WTC11 (cell line): ENCODE measurements at regions not wholly inside any gene's neighbourhood (a gene's known extent, or its start where the extent isn't known, plus 50 kb on each side); places are given as distances from the start of the nearest gene placed in this dataset.

Experiments used
- ATAC-seq: fragments of 200-7000 bp; cut with Tn5 transposase; 2 replicates; pipeline ENCODE4 v1.10.0; 2021; ENCODE audit warnings: mild to moderate bottlenecking, moderate library complexity
- CTCF ChIA-PET: fragments of 300-600 bp; sonication (Branson Sonifier 250); formaldehyde crosslinking; loops from one replicate; lab custom pipeline; 2021; ENCODE audit warnings: antibody characterized with exemption; lab: Charles Lee
- POLR2A ChIA-PET: fragments of 350-600 bp; sonication (Branson Sonifier 250); formaldehyde crosslinking; loops from one replicate; lab custom pipeline; 2021; ENCODE audit warnings: antibody characterized with exemption; lab: Charles Lee
- DNase-seq: peaks from one replicate; pipeline ENCODE4 v3.0.0; 2021; ENCODE audit warnings: low spot score
- H3K27ac Mint-ChIP-seq: 2 replicates; pipeline ENCODE4 v1.8.0; 2021; ENCODE audit warnings: mixed read lengths
- H3K27me3 Mint-ChIP-seq: 2 replicates; pipeline ENCODE4 v1.8.0; 2021; ENCODE audit warnings: low read depth, mild to moderate bottlenecking, moderate library complexity, mixed read lengths
- H3K36me3 Mint-ChIP-seq: 2 replicates; pipeline ENCODE4 v1.8.0; 2021; ENCODE audit warnings: mixed read lengths
- H3K4me1 Mint-ChIP-seq: 2 replicates; pipeline ENCODE4 v1.8.0; 2022; ENCODE audit warnings: mixed read lengths
- H3K4me3 Mint-ChIP-seq: 2 replicates; pipeline ENCODE4 v1.8.0; 2021; ENCODE audit warnings: mild to moderate bottlenecking, moderate library complexity, mixed read lengths
- H3K9me3 Mint-ChIP-seq: 2 replicates; pipeline ENCODE4 v1.8.0; 2021; ENCODE audit warnings: mixed read lengths
- ATF1 ChIP-seq: sonication (generic); formaldehyde crosslinking; IDR thresholded peaks from 2 replicates; pipeline ENCODE4 v1.8.1; 2023; ENCODE audit warnings: mild to moderate bottlenecking, moderate library complexity, missing genetic modification reagents
- ESRRA ChIP-seq: sonication (generic); formaldehyde crosslinking; IDR thresholded peaks from 2 replicates; pipeline ENCODE4 v1.8.1; 2022; ENCODE audit warnings: mild to moderate bottlenecking, missing genetic modification reagents, borderline replicate concordance
- ETV6 ChIP-seq: sonication (generic); formaldehyde crosslinking; IDR thresholded peaks from 2 replicates; pipeline ENCODE4 v1.8.1; 2022; ENCODE audit warnings: mild to moderate bottlenecking, missing genetic modification reagents
- JUN ChIP-seq: sonication (generic); formaldehyde crosslinking; IDR thresholded peaks from 2 replicates; pipeline ENCODE4 v1.8.0; 2023; ENCODE audit warnings: mild to moderate bottlenecking, missing genetic modification reagents
- KAT7 ChIP-seq: sonication (generic); formaldehyde crosslinking; IDR thresholded peaks from 2 replicates; pipeline ENCODE4 v1.8.1; 2023; ENCODE audit warnings: missing genetic modification reagents, mild to moderate bottlenecking, borderline replicate concordance
- MAX ChIP-seq: sonication (generic); formaldehyde crosslinking; IDR thresholded peaks from 2 replicates; pipeline ENCODE4 v1.8.0; 2022; ENCODE audit warnings: mild to moderate bottlenecking, missing genetic modification reagents
- MXD4 ChIP-seq: fragments of 250-450 bp; sonication (Bioruptor Pico); IDR thresholded peaks from 2 replicates; pipeline ENCODE4 v1.8.0; 2021; ENCODE audit warnings: mild to moderate bottlenecking, moderate library complexity, borderline replicate concordance
- NFATC4 ChIP-seq: fragments of 250-450 bp; sonication (Bioruptor Pico); IDR thresholded peaks from 2 replicates; pipeline ENCODE4 v1.9.0; 2021; ENCODE audit warnings: mild to moderate bottlenecking
- NFE2L1 ChIP-seq: sonication (generic); formaldehyde crosslinking; IDR thresholded peaks from 2 replicates; pipeline ENCODE4 v1.8.1; 2023; ENCODE audit warnings: missing genetic modification reagents
- OVOL2 ChIP-seq: fragments of 250-450 bp; sonication (Bioruptor Pico); IDR thresholded peaks from 2 replicates; pipeline ENCODE4 v1.9.0; 2021; ENCODE audit warnings: mild to moderate bottlenecking, borderline replicate concordance
- SOX15 ChIP-seq: fragments of 250-450 bp; sonication (Bioruptor Pico); IDR thresholded peaks from 2 replicates; pipeline ENCODE4 v1.9.0; 2021; ENCODE audit warnings: mild to moderate bottlenecking
- TEAD4 ChIP-seq: sonication (generic); formaldehyde crosslinking; IDR thresholded peaks from 2 replicates; pipeline ENCODE4 v1.8.0; 2022; ENCODE audit warnings: mild to moderate bottlenecking, missing genetic modification reagents
- TF ChIP-seq, protein P1 (sequence below): sonication (generic); formaldehyde crosslinking; IDR thresholded peaks from 2 replicates; pipeline ENCODE4 v1.8.0; 2022; ENCODE audit warnings: missing genetic modification reagents
- TF ChIP-seq, protein P2 (sequence below): sonication (generic); formaldehyde crosslinking; IDR thresholded peaks from 2 replicates; pipeline ENCODE4 v1.8.1; 2023; ENCODE audit warnings: mild to moderate bottlenecking, missing genetic modification reagents, borderline replicate concordance
- TF ChIP-seq, protein P3 (sequence below): sonication (generic); formaldehyde crosslinking; IDR thresholded peaks from 2 replicates; pipeline ENCODE4 v1.8.0; 2022; ENCODE audit warnings: mild to moderate bottlenecking, missing genetic modification reagents
- TF ChIP-seq, protein P4 (sequence below): fragments of 250-450 bp; sonication (Bioruptor Pico); IDR thresholded peaks from 2 replicates; pipeline ENCODE4 v1.9.0; 2021; ENCODE audit warnings: mild to moderate bottlenecking, borderline replicate concordance

- no peak for TF ChIP-seq OVOL2
- TF ChIP-seq, protein P1, sequence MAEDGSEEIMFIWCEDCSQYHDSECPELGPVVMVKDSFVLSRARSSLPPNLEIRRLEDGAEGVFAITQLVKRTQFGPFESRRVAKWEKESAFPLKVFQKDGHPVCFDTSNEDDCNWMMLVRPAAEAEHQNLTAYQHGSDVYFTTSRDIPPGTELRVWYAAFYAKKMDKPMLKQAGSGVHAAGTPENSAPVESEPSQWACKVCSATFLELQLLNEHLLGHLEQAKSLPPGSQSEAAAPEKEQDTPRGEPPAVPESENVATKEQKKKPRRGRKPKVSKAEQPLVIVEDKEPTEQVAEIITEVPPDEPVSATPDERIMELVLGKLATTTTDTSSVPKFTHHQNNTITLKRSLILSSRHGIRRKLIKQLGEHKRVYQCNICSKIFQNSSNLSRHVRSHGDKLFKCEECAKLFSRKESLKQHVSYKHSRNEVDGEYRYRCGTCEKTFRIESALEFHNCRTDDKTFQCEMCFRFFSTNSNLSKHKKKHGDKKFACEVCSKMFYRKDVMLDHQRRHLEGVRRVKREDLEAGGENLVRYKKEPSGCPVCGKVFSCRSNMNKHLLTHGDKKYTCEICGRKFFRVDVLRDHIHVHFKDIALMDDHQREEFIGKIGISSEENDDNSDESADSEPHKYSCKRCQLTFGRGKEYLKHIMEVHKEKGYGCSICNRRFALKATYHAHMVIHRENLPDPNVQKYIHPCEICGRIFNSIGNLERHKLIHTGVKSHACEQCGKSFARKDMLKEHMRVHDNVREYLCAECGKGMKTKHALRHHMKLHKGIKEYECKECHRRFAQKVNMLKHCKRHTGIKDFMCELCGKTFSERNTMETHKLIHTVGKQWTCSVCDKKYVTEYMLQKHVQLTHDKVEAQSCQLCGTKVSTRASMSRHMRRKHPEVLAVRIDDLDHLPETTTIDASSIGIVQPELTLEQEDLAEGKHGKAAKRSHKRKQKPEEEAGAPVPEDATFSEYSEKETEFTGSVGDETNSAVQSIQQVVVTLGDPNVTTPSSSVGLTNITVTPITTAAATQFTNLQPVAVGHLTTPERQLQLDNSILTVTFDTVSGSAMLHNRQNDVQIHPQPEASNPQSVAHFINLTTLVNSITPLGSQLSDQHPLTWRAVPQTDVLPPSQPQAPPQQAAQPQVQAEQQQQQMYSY = no peak
- TF ChIP-seq MXD4 = no peak
- TF ChIP-seq KAT7 (CRISPR knock-in tag) = no peak
- no peak for TF ChIP-seq MAX (CRISPR knock-in tag)
Measured at GRCh38 chr20:17849901-17850683, 118.5 kb downstream of the SNX5 start (continued).

- H3K4me1 Mint-ChIP-seq = peaks cover 15% of the 10 kb centered on the region
- no peak overlapping the region for H3K27ac Mint-ChIP-seq
- H3K36me3 Mint-ChIP-seq = peaks cover 2% of the 10 kb centered on the region; the same call in 1 of the 2 replicates
- TF ChIP-seq NFATC4 (CRISPR knock-in tag) (no peak), MXD4 (no peak), NFE2L1 (CRISPR knock-in tag) (no peak), ETV6 (CRISPR knock-in tag) (no peak), JUN (CRISPR knock-in tag) (no peak), ATF1 (CRISPR knock-in tag) (no peak), TEAD4 (no peak), ESRRA (no peak), SOX15 (CRISPR knock-in tag) (no peak)
- TF ChIP-seq, protein P2, sequence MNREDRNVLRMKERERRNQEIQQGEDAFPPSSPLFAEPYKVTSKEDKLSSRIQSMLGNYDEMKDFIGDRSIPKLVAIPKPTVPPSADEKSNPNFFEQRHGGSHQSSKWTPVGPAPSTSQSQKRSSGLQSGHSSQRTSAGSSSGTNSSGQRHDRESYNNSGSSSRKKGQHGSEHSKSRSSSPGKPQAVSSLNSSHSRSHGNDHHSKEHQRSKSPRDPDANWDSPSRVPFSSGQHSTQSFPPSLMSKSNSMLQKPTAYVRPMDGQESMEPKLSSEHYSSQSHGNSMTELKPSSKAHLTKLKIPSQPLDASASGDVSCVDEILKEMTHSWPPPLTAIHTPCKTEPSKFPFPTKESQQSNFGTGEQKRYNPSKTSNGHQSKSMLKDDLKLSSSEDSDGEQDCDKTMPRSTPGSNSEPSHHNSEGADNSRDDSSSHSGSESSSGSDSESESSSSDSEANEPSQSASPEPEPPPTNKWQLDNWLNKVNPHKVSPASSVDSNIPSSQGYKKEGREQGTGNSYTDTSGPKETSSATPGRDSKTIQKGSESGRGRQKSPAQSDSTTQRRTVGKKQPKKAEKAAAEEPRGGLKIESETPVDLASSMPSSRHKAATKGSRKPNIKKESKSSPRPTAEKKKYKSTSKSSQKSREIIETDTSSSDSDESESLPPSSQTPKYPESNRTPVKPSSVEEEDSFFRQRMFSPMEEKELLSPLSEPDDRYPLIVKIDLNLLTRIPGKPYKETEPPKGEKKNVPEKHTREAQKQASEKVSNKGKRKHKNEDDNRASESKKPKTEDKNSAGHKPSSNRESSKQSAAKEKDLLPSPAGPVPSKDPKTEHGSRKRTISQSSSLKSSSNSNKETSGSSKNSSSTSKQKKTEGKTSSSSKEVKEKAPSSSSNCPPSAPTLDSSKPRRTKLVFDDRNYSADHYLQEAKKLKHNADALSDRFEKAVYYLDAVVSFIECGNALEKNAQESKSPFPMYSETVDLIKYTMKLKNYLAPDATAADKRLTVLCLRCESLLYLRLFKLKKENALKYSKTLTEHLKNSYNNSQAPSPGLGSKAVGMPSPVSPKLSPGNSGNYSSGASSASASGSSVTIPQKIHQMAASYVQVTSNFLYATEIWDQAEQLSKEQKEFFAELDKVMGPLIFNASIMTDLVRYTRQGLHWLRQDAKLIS (CRISPR knock-in tag) = no peak
- TF ChIP-seq, protein P3, sequence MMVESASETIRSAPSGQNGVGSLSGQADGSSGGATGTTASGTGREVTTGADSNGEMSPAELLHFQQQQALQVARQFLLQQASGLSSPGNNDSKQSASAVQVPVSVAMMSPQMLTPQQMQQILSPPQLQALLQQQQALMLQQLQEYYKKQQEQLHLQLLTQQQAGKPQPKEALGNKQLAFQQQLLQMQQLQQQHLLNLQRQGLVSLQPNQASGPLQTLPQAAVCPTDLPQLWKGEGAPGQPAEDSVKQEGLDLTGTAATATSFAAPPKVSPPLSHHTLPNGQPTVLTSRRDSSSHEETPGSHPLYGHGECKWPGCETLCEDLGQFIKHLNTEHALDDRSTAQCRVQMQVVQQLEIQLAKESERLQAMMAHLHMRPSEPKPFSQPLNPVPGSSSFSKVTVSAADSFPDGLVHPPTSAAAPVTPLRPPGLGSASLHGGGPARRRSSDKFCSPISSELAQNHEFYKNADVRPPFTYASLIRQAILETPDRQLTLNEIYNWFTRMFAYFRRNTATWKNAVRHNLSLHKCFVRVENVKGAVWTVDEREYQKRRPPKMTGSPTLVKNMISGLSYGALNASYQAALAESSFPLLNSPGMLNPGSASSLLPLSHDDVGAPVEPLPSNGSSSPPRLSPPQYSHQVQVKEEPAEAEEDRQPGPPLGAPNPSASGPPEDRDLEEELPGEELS (CRISPR knock-in tag) = no peak
- TF ChIP-seq, protein P4, sequence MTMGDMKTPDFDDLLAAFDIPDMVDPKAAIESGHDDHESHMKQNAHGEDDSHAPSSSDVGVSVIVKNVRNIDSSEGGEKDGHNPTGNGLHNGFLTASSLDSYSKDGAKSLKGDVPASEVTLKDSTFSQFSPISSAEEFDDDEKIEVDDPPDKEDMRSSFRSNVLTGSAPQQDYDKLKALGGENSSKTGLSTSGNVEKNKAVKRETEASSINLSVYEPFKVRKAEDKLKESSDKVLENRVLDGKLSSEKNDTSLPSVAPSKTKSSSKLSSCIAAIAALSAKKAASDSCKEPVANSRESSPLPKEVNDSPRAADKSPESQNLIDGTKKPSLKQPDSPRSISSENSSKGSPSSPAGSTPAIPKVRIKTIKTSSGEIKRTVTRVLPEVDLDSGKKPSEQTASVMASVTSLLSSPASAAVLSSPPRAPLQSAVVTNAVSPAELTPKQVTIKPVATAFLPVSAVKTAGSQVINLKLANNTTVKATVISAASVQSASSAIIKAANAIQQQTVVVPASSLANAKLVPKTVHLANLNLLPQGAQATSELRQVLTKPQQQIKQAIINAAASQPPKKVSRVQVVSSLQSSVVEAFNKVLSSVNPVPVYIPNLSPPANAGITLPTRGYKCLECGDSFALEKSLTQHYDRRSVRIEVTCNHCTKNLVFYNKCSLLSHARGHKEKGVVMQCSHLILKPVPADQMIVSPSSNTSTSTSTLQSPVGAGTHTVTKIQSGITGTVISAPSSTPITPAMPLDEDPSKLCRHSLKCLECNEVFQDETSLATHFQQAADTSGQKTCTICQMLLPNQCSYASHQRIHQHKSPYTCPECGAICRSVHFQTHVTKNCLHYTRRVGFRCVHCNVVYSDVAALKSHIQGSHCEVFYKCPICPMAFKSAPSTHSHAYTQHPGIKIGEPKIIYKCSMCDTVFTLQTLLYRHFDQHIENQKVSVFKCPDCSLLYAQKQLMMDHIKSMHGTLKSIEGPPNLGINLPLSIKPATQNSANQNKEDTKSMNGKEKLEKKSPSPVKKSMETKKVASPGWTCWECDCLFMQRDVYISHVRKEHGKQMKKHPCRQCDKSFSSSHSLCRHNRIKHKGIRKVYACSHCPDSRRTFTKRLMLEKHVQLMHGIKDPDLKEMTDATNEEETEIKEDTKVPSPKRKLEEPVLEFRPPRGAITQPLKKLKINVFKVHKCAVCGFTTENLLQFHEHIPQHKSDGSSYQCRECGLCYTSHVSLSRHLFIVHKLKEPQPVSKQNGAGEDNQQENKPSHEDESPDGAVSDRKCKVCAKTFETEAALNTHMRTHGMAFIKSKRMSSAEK = no peak
- TF ChIP-seq, protein P1 = no peak
Measured at GRCh38 chr20:17849138-17849900, 119.3 kb downstream of the SNX5 start.

More at GRCh38 chr20:17849138-17849900, 119.3 kb downstream of the SNX5 start:
- H3K9me3 Mint-ChIP-seq = peaks cover 16% of the 10 kb centered on the region
- CTCF ChIA-PET = no interaction called here
- POLR2A ChIA-PET = no interaction called here
- DNase-seq = no peak
- ATAC-seq = no peak
- no peak overlapping the region for H3K4me3 Mint-ChIP-seq
- H3K27me3 Mint-ChIP-seq = no peaks in the 10 kb centered on the region; the same call in 1 of the 2 replicates
